SH-SY5Y (cell line): ENCODE measurements at regions not wholly inside any gene's neighbourhood (a gene's known extent, or its start where the extent isn't known, plus 50 kb on each side); places are given as distances from the start of the nearest gene placed in this dataset.

Source experiments
- GATA2 ChIP-seq: IDR thresholded peaks from 2 replicates; pipeline ENCODE4 v1.6.1; 2011; ENCODE audit warnings: mild to moderate bottlenecking, low read depth, low read length
- GATA3 ChIP-seq: IDR thresholded peaks from 2 replicates; pipeline ENCODE4 v1.6.1; 2011; ENCODE audit warnings: low read depth, mild to moderate bottlenecking, low read length, moderate library complexity

DNA sequence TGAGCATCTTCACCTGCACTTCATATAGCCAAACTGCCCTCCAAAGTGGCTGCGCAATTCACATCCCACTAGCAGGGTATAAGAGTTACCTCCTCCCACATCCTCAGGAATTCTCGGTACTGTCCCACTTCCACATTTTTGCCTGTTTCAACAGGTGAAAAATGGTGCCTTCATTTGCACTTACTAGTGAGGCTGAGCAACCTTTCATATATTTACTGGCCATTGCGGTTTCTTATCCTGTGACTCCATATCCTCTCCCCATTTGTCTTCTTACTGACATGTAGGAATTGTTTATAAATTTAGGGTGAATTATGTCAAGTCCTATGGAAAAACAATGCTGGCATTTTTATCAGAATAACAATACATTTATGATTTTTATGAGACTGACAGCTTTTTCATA, 61.9 kb downstream of the NIBAN1 start:
- TF ChIP-seq GATA2 (no peak), GATA3 (no peak)
